Chondrocyte (in vitro differentiated cells): ENCODE measurements at regions not wholly inside any gene's neighbourhood (a gene's known extent, or its start where the extent isn't known, plus 50 kb on each side); places are given as distances from the start of the nearest gene placed in this dataset.

ENCODE experiments used
- DNase-seq: peaks from one replicate; pipeline ENCODE4 v3.0.0; 2021; ENCODE audit warnings: mixed read lengths, low spot score
- H3K27ac Mint-ChIP-seq: one replicate; pipeline ENCODE4 v1.8.0; 2021; ENCODE audit warnings: mild to moderate bottlenecking, moderate library complexity, mixed read lengths; ENCODE audit not compliant: unreplicated experiment
- H3K27me3 Mint-ChIP-seq: 2 replicates; pipeline ENCODE4 v1.8.0; 2021; ENCODE audit warnings: low read depth, mixed read lengths
- H3K36me3 Mint-ChIP-seq: 2 replicates; pipeline ENCODE4 v1.8.0; 2021; ENCODE audit warnings: low read depth, mixed read lengths
- H3K4me1 Mint-ChIP-seq: 2 replicates; pipeline ENCODE4 v1.8.0; 2021; ENCODE audit warnings: low read depth, mild to moderate bottlenecking, mixed read lengths
- H3K4me3 Mint-ChIP-seq: one replicate; pipeline ENCODE4 v1.8.0; 2021; ENCODE audit warnings: mild to moderate bottlenecking, moderate library complexity, mixed read lengths; ENCODE audit not compliant: unreplicated experiment
- H3K9me3 Mint-ChIP-seq: 2 replicates; pipeline ENCODE4 v1.8.0; 2021; ENCODE audit warnings: low read depth, mixed read lengths
- TF ChIP-seq, protein P1 (sequence below): fragments of 200-600 bp; sonication (generic); IDR thresholded peaks from 2 replicates; pipeline ENCODE4 v1.5.0; 2021; ENCODE audit warnings: antibody characterized with exemption, mild to moderate bottlenecking, moderate library complexity

DNA sequence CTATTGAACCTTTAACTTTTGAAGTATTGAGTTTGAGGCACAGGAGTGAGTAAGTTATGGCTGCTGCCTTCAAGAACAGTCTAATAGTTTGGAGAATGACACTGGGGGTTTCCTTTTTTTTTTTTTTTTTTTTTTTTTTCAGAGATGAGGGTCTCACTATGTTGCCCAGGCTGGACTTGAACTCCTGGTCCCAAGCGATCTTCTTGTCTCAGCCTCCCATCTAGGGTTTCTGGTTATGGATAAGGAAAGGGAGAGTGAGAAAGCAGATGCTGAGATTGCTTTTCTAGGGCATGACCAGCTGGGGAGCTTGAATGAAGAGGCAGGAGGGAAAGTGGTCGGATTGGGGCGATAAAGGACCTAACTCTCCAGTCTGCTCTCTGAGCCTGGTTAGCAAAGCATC is 59.9 kb upstream of the BTRC start:
- H3K9me3 Mint-ChIP-seq: no peaks in the 10 kb centered on the region
- no peak overlapping the region for H3K27ac Mint-ChIP-seq
- H3K4me3 Mint-ChIP-seq: no peak overlapping the region
- TF ChIP-seq, protein P1, sequence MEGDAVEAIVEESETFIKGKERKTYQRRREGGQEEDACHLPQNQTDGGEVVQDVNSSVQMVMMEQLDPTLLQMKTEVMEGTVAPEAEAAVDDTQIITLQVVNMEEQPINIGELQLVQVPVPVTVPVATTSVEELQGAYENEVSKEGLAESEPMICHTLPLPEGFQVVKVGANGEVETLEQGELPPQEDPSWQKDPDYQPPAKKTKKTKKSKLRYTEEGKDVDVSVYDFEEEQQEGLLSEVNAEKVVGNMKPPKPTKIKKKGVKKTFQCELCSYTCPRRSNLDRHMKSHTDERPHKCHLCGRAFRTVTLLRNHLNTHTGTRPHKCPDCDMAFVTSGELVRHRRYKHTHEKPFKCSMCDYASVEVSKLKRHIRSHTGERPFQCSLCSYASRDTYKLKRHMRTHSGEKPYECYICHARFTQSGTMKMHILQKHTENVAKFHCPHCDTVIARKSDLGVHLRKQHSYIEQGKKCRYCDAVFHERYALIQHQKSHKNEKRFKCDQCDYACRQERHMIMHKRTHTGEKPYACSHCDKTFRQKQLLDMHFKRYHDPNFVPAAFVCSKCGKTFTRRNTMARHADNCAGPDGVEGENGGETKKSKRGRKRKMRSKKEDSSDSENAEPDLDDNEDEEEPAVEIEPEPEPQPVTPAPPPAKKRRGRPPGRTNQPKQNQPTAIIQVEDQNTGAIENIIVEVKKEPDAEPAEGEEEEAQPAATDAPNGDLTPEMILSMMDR: no peak
- DNase-seq: no peak
- no peaks in the 10 kb centered on the region for H3K36me3 Mint-ChIP-seq
- H3K27me3 Mint-ChIP-seq: peaks cover 48% of the 10 kb centered on the region
- no peaks in the 10 kb centered on the region for H3K4me1 Mint-ChIP-seq

- no peak overlapping the region for H3K4me3 Mint-ChIP-seq
- DNase-seq: no peak
- H3K36me3 Mint-ChIP-seq: no peaks in the 10 kb centered on the region
- no peaks in the 10 kb centered on the region for H3K4me1 Mint-ChIP-seq
- H3K9me3 Mint-ChIP-seq: no peaks in the 10 kb centered on the region
- H3K27ac Mint-ChIP-seq: no peak overlapping the region
- TF ChIP-seq, protein P1: no peak
- H3K27me3 Mint-ChIP-seq: peaks cover 48% of the 10 kb centered on the region
Observed at GRCh38 chr10:101295261-101295660, 58.7 kb upstream of the BTRC start.

GRCh38 chr10:101297901-101298486 is 56.0 kb upstream of the BTRC start:
- peaks cover 2% of the 10 kb centered on the region for H3K36me3 Mint-ChIP-seq
- H3K27me3 Mint-ChIP-seq: peaks cover 59% of the 10 kb centered on the region
- TF ChIP-seq, protein P1: peak; percentile 88
- no peak for DNase-seq
- no peaks in the 10 kb centered on the region for H3K4me1 Mint-ChIP-seq
- H3K27ac Mint-ChIP-seq: no peak overlapping the region
- no peak overlapping the region for H3K4me3 Mint-ChIP-seq
- H3K9me3 Mint-ChIP-seq: peaks cover 8% of the 10 kb centered on the region

DNA sequence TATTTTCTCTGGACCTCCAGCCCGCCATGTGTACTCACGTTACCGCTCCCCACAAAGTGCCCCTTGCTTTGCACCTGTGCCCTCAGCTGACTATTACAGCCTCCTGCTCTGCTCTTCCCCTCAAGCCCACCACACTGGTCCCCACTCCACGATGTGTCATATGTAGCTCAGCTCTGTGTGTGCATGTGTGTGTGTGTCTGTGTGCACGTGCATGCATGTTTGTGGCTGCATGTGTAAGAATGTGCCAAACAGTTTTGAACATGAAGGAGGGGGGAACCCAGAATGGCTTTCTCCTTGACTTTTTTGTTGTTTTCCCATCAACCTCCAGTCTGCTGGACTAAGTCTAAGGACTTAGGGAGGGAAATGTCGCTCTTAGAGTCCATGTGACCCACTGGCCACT is 54.8 kb upstream of the BTRC start:
- peaks cover 68% of the 10 kb centered on the region for H3K27me3 Mint-ChIP-seq
- H3K9me3 Mint-ChIP-seq: peaks cover 8% of the 10 kb centered on the region
- TF ChIP-seq, protein P1: no peak
- peaks cover 2% of the 10 kb centered on the region for H3K36me3 Mint-ChIP-seq
- H3K4me3 Mint-ChIP-seq: no peak overlapping the region
- H3K4me1 Mint-ChIP-seq: no peaks in the 10 kb centered on the region
- H3K27ac Mint-ChIP-seq: no peak overlapping the region
- DNase-seq: no peak

DNA sequence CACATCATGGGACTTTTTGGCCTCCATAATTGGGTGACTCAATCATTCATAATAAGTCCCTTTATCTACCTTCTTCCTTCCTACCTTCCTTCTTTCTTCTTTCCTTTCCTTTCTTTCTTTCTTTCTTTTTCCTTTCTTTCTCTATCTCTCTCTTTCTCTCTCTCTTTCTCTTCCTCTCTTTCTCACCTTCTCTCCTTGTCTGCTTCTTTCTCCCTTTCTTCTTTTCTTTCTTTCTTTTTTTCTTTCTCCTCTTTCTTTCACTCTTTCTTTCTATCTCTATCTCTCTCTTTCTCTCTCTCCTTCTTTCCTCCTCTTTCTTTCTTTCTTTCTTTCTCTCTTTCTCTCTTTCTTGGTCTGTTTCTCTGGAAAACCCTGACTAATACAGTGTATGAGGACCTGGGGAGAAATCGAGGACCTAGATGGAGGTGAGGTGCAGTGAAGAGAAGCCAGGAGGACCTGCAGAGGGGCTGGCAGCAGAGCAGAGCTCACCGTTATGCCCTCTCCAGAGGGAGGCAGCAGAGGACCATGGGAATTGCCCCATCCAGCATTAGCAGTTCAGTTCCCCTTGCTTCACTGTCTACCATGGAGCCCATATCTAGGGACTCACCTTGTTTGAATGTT is 52.7 kb upstream of the BTRC start:
- Mint-ChIP-seq H3K27ac (no peak overlapping the region), H3K9me3 (peaks cover 8% of the 10 kb centered on the region), H3K27me3 (peaks cover 66% of the 10 kb centered on the region), H3K4me1 (no peaks in the 10 kb centered on the region), H3K4me3 (no peak overlapping the region), H3K36me3 (peaks cover 2% of the 10 kb centered on the region)
- TF ChIP-seq, protein P1: peak; percentile 50
- DNase-seq: no peak
